PC-9 (cell line): ENCODE measurements at regions not wholly inside any gene's neighbourhood (a gene's known extent, or its start where the extent isn't known, plus 50 kb on each side); places are given as distances from the start of the nearest gene placed in this dataset.

Experiments used
- BruUV-seq: library from RNA; stranded (reverse); fragments of 400-500 nt; replicated peaks from 2 replicates; lab custom pipeline; 2021; lab: Mats Ljungman, UMichigan
- CTCF ChIA-PET: fragments of 300-600 bp; sonication (Branson Sonifier 250); formaldehyde crosslinking; loops from one replicate; lab custom pipeline; 2022; ENCODE audit warnings: antibody characterized with exemption; lab: Charles Lee
- POLR2A ChIA-PET: fragments of 300-600 bp; sonication (Branson Sonifier 250); formaldehyde crosslinking; loops from one replicate; lab custom pipeline; 2022; ENCODE audit warnings: antibody characterized with exemption; ENCODE audit not compliant: unreplicated experiment; lab: Charles Lee
- DNase-seq, 2 experiments: peaks; one replicate each; pipeline versions ENCODE4 v3.0.0 to v3.0.0-alpha.2; 2015 to 2022; ENCODE audit warnings: mixed read lengths in 1 of 2
- H2AFZ ChIP-seq: fragments of 200-600 bp; sonication (generic); 2 replicates; pipeline ENCODE4 v1.8.1; 2017; ENCODE audit warnings: antibody characterized with exemption
- H3F3A ChIP-seq: fragments of 200-600 bp; sonication (generic); 2 replicates; pipeline ENCODE4 v1.8.1; 2017; ENCODE audit warnings: antibody characterized with exemption, mild to moderate bottlenecking, low read depth; ENCODE audit not compliant: insufficient read depth
- H3K27ac ChIP-seq: fragments of 200-600 bp; sonication (generic); 2 replicates; pipeline ENCODE4 v1.6.1; 2016; ENCODE audit warnings: mixed run types
- H3K27me3 ChIP-seq: fragments of 200-600 bp; sonication (generic); 2 replicates; pipeline ENCODE4 v1.6.1; 2016; ENCODE audit warnings: low read depth, mixed run types; ENCODE audit not compliant: insufficient read depth
- H3K36me3 ChIP-seq: fragments of 200-600 bp; sonication (generic); 2 replicates; pipeline ENCODE4 v1.6.1; 2016; ENCODE audit warnings: low read depth, mixed run types
- H3K4me1 ChIP-seq: fragments of 200-600 bp; sonication (generic); replicated peaks from 2 replicates; pipeline ENCODE4 v1.6.1; 2016; ENCODE audit warnings: mixed run types; ENCODE audit not compliant: insufficient read depth
- H3K4me2 ChIP-seq: fragments of 200-600 bp; sonication (generic); 2 replicates; pipeline ENCODE4 v1.6.1; 2017; ENCODE audit warnings: mixed run types
- H3K4me3 ChIP-seq: fragments of 200-600 bp; sonication (generic); 2 replicates; pipeline ENCODE4 v1.6.1; 2016; ENCODE audit warnings: mixed run types
- H3K79me2 ChIP-seq: fragments of 200-600 bp; sonication (generic); 2 replicates; pipeline ENCODE4 v1.6.1; 2017; ENCODE audit warnings: low read depth, mixed run types
- H3K9me2 ChIP-seq: fragments of 200-600 bp; sonication (generic); 2 replicates; pipeline ENCODE4 v1.8.1; 2017; ENCODE audit warnings: mild to moderate bottlenecking; ENCODE audit not compliant: insufficient read depth
- H3K9me3 ChIP-seq: fragments of 200-600 bp; sonication (generic); 2 replicates; pipeline ENCODE4 v1.8.1; 2016; ENCODE audit warnings: low read depth; ENCODE audit not compliant: insufficient read depth
- H4K20me1 ChIP-seq: fragments of 200-600 bp; sonication (generic); 2 replicates; pipeline ENCODE4 v1.8.1; 2017; ENCODE audit not compliant: insufficient read depth
- CTCF ChIP-seq: fragments of 200-600 bp; sonication (generic); conservative IDR thresholded peaks from 2 replicates; pipeline ENCODE4 v1.6.1; 2017; ENCODE audit warnings: mixed run types, antibody characterized with exemption, mild to moderate bottlenecking, moderate library complexity
- EZH2 ChIP-seq: fragments of 200-600 bp; sonication (generic); IDR thresholded peaks from 2 replicates; pipeline ENCODE4 v1.8.0; 2017; ENCODE audit warnings: antibody characterized with exemption, low read depth
- intact Hi-C: fragments of 100-400 bp; cut with micrococcal nuclease; formaldehyde crosslinking; loops from one replicate; pipeline ENCODE4 v1.10.0; 2022; ENCODE audit not compliant: unreplicated experiment

- CTCF ChIA-PET, result no interaction called here
Observed at GRCh38 chr18:29191263-29191662, 1014.3 kb upstream of the CDH2 start.

GRCh38 chr18:29188760-29189159, 1011.8 kb upstream of the CDH2 start:
- Histone ChIP-seq H3K9me2 (no peaks in the 10 kb centered on the region), H4K20me1 (no peaks in the 10 kb centered on the region), H3K4me3 (no peak overlapping the region), H3K27ac (no peak overlapping the region), H3K36me3 (no peaks in the 10 kb centered on the region), H3K4me2 (no peak overlapping the region), H3K9me3 (no peaks in the 10 kb centered on the region), H3K79me2 (no peaks in the 10 kb centered on the region), H3F3A (no peaks in the 10 kb centered on the region), H2AFZ (no peak overlapping the region), H3K4me1 (peaks cover 10% of the 10 kb centered on the region; the same call in 1 of the 2 replicates), H3K27me3 (no peaks in the 10 kb centered on the region)
- ChIA-PET CTCF (no interaction called here), POLR2A (no interaction called here)
- intact Hi-C loops, result no loop called here
- no TSS peak for BruUV-seq
- no peak for DNase-seq
- TF ChIP-seq CTCF (no peak), EZH2 (no peak)

More at GRCh38 chr18:29191263-29191662, 1014.3 kb upstream of the CDH2 start:
- Histone ChIP-seq H3F3A (no peaks in the 10 kb centered on the region), H3K36me3 (no peaks in the 10 kb centered on the region), H3K4me2 (no peak overlapping the region), H2AFZ (no peak overlapping the region), H3K27ac (no peak overlapping the region), H3K9me3 (no peaks in the 10 kb centered on the region), H3K79me2 (no peaks in the 10 kb centered on the region), H3K27me3 (no peaks in the 10 kb centered on the region), H4K20me1 (no peaks in the 10 kb centered on the region), H3K9me2 (no peaks in the 10 kb centered on the region), H3K4me1 (peaks cover 10% of the 10 kb centered on the region; the same call in 1 of the 2 replicates), H3K4me3 (no peak overlapping the region)
- TF ChIP-seq EZH2, result no peak
- TF ChIP-seq CTCF, result no peak
- BruUV-seq, result no TSS peak
- no peak for DNase-seq
- intact Hi-C loops, result no loop called here
- POLR2A ChIA-PET, result interaction anchor here (0.6 kb wide), 1 partner anchor 683 kb away, joined by 7 read pairs; no protein-coding TSS in a partner anchor

- ChIA-PET POLR2A (no interaction called here), CTCF (no interaction called here)
- Histone ChIP-seq H3F3A (no peaks in the 10 kb centered on the region), H2AFZ (no peak overlapping the region), H3K27ac (no peak overlapping the region), H3K27me3 (no peaks in the 10 kb centered on the region), H3K4me3 (no peak overlapping the region), H3K4me1 (peaks cover 10% of the 10 kb centered on the region; the same call in 1 of the 2 replicates), H3K4me2 (no peak overlapping the region), H3K9me3 (no peaks in the 10 kb centered on the region), H3K9me2 (no peaks in the 10 kb centered on the region), H3K36me3 (no peaks in the 10 kb centered on the region), H3K79me2 (no peaks in the 10 kb centered on the region), H4K20me1 (no peaks in the 10 kb centered on the region)
- TF ChIP-seq EZH2 (no peak), CTCF (no peak)
- intact Hi-C loops, result no loop called here
- DNase-seq, result no peak
- no TSS peak for BruUV-seq
Observed at GRCh38 chr18:29185801-29186200, 1008.9 kb upstream of the CDH2 start.
